Umbilical cord (tissue), 1 donor: ENCODE measurements at regions not wholly inside any gene's neighbourhood (a gene's known extent, or its start where the extent isn't known, plus 50 kb on each side); places are given as distances from the start of the nearest gene placed in this dataset.
"Not testable (repeated sequence)": the region's sequence is repeated elsewhere in the genome, so short reads cannot be mapped to it uniquely, and the experiment has no call there.

Experiments used
- DNase-seq: peaks from one replicate; pipeline ENCODE4 v3.0.0-alpha.2; 2015; ENCODE audit warnings: low spot score

- DNase-seq: peak; percentile 92
Observed at GRCh38 chr10:78584681-78585080, 484.1 kb upstream of the ZMIZ1 start.

GRCh38 chr10:78585952-78586351 is 482.8 kb upstream of the ZMIZ1 start:
- DNase-seq: no peak

DNA sequence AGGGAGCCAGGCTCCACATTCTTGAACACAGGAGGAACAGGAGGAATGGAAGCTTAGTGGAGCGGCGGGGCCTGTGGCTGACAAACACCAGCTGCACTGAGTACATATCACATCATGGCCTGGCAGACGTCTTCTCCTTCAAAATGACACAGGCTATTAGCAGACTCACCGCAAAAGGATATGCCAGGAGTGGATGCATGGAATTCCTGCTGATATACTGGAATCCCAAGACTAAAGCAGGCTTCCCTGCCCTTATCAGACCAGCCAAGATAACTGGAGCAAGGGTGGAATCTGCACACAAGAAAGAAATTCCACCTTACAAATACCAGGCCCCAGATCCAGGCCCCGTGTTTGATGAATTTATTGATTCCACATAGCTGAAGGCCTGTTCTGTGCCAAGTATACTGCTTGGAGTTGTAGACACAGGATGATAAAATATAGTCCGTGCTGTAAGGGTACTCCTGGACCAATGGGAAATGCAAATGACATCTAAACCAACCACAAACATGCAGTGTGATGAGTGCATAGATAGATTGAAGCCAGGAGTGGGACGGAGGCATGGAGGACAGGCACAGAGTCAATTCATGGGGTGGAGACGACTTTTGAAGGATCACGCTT is 480.5 kb upstream of the ZMIZ1 start:
- DNase-seq: peak; percentile 98

- no peak for DNase-seq
Observed at GRCh38 chr10:78589687-78590086, 479.1 kb upstream of the ZMIZ1 start.

GRCh38 chr10:78591066-78591465 is 477.7 kb upstream of the ZMIZ1 start:
- no peak for DNase-seq

DNA sequence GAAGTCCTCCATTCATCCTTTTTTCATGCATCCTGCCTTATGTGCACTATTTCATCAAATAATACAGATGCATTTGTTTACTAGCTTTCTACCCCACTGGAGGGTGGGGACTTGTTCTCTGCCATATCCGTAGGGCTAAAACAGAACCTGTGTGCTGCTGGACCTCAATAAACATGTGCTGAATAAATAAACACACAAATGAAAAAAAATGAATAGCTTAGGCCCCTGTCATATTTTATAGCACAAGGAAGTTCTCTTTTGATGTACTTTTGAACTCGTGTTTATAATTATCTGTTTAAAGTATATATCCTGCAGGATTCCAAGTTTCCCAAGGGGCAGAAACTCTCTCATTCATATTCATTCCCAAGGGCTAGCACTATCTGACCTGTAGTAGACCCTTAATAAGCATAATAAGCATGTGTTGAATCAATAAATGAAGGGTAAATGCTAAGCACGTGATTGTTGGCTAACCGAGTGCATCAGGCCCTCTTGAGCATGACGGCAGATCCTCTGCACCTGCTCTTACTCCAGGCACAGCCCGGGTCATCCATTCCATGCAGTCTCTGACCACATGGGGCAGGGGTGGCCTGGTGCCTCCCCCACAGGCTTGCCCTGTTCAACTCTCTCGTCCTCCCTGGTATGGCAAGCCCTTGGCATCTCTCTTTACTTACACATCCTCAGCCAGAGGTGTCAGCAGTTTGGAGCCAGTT is 474.1 kb upstream of the ZMIZ1 start:
- DNase-seq: no peak

- no peak for DNase-seq
Observed at GRCh38 chr10:78595269-78595619, 473.5 kb upstream of the ZMIZ1 start.

DNA sequence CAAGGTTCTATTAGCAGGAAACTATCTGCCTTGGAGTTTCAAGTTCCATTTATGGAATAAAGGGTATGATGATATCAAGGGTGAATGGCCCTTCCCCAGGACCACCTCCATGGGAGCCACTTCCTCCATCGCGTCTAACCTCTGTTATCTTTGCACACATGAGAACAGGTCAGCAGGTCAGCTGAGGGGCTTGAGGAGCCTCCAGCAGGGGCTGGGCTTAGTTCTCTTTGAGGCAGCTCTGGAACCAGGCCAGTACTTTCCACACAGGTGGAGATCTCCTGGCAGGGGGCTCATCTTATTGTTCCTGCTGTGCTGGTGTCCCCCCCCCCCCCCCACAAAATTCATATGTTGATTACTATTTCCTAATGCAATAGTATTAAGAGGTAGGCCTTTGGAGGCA is 472.2 kb upstream of the ZMIZ1 start:
- DNase-seq: no peak

- DNase-seq: no peak
Observed at GRCh38 chr10:78597796-78598555, 470.8 kb upstream of the ZMIZ1 start.

DNA sequence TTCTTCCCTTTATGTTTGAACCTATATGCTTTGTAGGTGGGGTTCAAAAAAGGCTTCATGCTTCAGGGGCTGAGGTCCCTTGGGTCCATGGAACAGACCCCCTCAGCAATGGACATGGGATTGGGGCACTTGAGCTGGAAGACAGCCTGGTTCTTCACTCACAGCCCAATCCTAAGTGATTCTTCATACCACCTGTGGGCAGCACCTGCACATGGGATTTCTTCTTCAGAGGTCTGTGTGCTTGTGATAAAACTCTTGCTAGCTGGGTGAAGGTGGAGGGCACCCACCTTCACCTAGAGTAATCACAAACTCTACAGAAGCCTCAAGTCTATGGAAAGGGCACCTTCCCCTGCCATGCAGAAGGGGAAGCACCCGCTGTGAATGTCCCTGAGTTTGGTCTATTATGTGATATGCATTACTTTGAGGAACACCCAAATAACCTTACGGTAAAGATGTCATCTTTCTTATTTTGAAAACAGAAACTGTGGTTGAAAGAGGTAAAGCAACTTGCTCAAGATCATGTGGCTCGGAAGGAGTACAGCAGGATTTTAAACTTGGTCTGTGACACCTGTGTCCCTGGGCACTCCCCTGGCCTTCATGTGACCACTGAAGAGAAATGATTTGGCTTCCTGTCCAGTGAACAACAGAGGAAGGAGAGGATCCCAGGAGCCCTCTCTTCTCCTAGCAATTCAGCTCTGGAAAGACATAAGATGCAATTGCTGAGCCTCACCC is 469.5 kb upstream of the ZMIZ1 start:
- no peak for DNase-seq

- no peak for DNase-seq
Observed at GRCh38 chr10:78600121-78600665, 468.6 kb upstream of the ZMIZ1 start.

DNA sequence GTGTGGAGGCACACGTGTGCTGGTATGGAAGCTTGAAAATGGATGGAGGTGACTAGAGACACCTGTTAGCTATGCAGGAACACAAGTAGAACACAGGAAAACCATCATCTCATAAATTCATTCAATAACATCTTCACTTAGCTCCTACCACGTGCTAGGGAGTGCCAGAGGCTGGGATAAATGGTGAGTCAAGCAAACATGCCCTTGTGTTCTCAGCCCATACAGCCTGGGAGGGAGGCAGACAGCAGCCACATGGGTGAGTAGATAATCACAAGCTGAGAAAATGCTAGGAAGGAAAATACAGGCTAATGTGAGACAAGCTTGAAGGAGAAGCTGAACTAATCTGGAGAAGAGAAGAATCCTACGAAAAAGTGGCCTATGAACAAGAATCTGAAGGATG is 468.0 kb upstream of the ZMIZ1 start:
- DNase-seq: peak; percentile 73

DNA sequence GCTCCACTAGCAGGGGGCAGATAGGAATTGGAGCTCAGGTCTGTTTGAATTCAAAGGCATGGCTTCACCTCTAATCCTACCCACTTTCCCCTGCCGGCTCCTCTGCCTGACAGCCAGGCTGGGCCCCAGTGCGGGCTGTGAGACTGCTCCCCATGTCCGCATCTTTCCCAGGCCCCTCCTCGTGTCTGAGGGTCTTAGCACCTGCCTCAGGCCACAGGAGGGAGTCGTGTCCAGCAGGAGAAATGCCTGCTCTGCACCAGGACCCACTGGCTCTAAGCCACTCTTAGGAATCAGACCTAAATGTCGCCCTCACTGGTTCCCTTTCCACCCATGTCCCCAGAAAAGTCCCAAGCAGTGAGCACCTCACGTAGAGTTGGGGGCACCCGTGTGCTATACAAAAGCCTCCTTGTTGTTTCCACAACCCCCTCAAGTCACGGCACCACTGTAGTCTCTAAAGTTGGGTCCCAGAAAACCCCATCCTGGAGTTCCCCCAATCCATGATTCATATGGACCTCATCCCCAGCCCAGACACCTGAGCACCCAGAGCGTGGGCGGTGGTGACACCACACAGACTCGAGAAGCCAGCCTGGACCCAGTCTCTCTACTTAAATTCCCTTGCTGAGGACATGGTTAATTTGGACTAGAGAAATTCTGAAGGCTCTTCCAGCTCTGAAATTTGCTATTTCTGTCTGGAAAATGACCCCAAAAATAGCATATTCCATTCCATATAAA is 466.4 kb upstream of the ZMIZ1 start:
- no peak for DNase-seq

DNA sequence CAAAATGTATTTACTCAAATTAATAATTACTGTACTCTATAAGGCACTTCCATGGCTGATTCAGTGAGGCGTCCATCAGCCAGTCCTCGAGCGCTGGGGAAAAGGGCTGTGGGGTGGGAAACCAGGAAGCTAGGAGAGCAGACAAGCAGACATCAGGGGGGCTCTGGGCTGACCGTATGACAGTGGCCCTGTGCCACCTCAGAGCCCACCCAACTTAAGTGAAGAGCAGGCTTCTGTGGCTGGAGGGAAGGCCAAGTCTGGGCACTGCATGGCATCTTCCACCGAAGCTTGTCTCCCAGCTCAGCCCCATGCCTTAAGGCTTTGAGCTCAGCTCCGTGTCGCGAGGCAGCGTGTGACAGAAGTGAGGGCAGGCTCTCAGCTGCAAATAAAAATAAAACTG is 464.5 kb upstream of the ZMIZ1 start:
- DNase-seq: no peak

GRCh38 chr10:78604721-78605120 is 464.0 kb upstream of the ZMIZ1 start:
- no peak for DNase-seq

GRCh38 chr10:78605800-78606350 is 462.9 kb upstream of the ZMIZ1 start:
- DNase-seq: no peak

- DNase-seq: not testable (repeated sequence)
Observed at GRCh38 chr10:78606766-78607165, 462.0 kb upstream of the ZMIZ1 start.

DNA sequence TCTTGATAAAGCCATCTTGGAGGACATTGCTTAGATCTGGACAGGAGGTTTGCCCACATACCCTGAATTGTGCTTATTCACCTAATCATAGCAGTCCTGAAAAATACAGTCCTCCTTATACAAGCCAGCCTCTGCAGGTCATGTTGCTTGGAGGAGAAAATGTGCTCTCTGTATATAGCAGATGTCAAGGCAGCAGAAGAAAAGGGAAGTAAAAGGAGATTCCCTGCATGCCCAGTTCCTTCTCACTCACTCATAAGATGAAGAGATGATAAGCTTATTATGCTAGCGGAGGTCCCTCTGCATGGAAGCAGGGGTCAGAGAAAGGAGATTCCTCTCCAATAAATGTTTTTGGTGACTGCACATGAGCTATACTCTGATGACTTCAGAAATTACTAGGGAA is 458.8 kb upstream of the ZMIZ1 start:
- DNase-seq: no peak

GRCh38 chr10:78613132-78613531 is 455.6 kb upstream of the ZMIZ1 start:
- no peak for DNase-seq

DNA sequence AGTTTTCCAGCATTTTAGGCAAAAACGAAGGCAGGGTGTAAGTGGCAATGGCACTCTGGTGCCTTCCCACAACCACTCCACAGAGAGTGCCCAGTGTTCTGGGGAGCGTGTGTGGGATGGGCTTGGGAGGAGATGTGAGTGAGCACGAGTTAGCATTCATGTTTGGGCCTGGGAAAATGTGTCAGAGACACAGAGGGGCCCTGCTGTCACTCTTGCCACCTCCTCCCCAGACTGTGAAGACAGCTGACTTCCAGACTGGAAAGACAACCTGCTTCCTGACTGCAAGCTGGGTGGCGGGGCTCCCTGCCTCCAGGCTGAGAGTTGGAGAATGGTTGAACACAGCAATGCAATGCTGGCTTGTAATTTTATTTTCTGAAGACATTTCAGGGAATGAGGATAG is 454.5 kb upstream of the ZMIZ1 start:
- DNase-seq: no peak

DNA sequence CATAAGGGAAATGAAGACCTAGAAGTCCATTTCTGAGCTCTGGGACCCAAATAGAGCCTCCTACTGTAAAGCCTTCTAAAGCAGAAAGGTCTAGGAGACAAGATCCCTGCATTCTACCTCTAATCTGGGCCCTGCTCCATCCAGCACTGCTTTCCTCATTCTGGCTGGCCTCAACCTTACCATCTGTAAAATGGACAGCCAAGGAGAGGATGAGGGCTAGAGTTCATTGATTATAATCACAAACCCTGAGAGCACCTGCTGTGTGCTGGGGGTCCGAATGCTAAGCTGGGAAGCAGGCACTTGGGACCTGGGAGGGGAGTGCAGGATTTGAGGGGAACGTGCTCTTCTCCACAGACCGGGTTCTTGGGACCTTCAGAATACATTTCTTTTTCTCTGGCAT is 454.0 kb upstream of the ZMIZ1 start:
- DNase-seq: no peak
